GM23338 (cell line): ENCODE measurements at regions not wholly inside any gene's neighbourhood (a gene's known extent, or its start where the extent isn't known, plus 50 kb on each side); places are given as distances from the start of the nearest gene placed in this dataset.

Experiments
- ATAC-seq: fragments of 200-7000 bp; cut with Tn5 transposase; 3 replicates; pipeline ENCODE4 v1.9.1; 2020
- DNase-seq: peaks from one replicate; pipeline ENCODE4 v3.0.0-alpha.2; 2015; ENCODE audit warnings: low spot score
- H2AFZ ChIP-seq: fragments of 200-600 bp; sonication (generic); 2 replicates; pipeline ENCODE4 v1.8.0; 2016; ENCODE audit warnings: antibody characterized with exemption, mild to moderate bottlenecking, moderate library complexity
- H3F3A ChIP-seq: fragments of 200-600 bp; sonication (generic); replicated peaks from 2 replicates; pipeline ENCODE4 v1.8.0; 2017; ENCODE audit warnings: antibody characterized with exemption, mixed run types, low read depth
- H3K27ac ChIP-seq: fragments of 200-600 bp; sonication (generic); 2 replicates; pipeline ENCODE4 v1.6.1; 2016; ENCODE audit warnings: low read depth
- H3K27me3 ChIP-seq: fragments of 200-600 bp; sonication (generic); 2 replicates; pipeline ENCODE4 v1.8.0; 2016; ENCODE audit warnings: mild to moderate bottlenecking, mixed run types, moderate library complexity; ENCODE audit not compliant: insufficient read depth
- H3K36me3 ChIP-seq: fragments of 200-600 bp; sonication (generic); 2 replicates; pipeline ENCODE4 v1.8.0; 2016; ENCODE audit warnings: mild to moderate bottlenecking; ENCODE audit not compliant: insufficient read depth
- H3K4me1 ChIP-seq: fragments of 200-600 bp; sonication (generic); 2 replicates; pipeline ENCODE4 v1.8.0; 2016; ENCODE audit warnings: mild to moderate bottlenecking, moderate library complexity; ENCODE audit not compliant: insufficient read depth
- H3K4me2 ChIP-seq: fragments of 200-600 bp; sonication (generic); 2 replicates; pipeline ENCODE4 v1.7.1; 2017; ENCODE audit warnings: mixed run types
- H3K4me3 ChIP-seq: fragments of 200-600 bp; sonication (generic); 2 replicates; pipeline ENCODE4 v1.6.1; 2016; ENCODE audit warnings: mixed run types
- H3K79me2 ChIP-seq: fragments of 200-600 bp; sonication (generic); replicated peaks from 2 replicates; pipeline ENCODE4 v1.8.0; 2017; ENCODE audit warnings: mild to moderate bottlenecking; ENCODE audit not compliant: insufficient read depth
- H3K9me2 ChIP-seq: fragments of 200-600 bp; sonication (generic); 2 replicates; pipeline ENCODE4 v1.8.0; 2017; ENCODE audit not compliant: insufficient read depth
- H4K20me1 ChIP-seq: fragments of 200-600 bp; sonication (generic); replicated peaks from 2 replicates; pipeline ENCODE4 v1.8.0; 2017; ENCODE audit warnings: mild to moderate bottlenecking; ENCODE audit not compliant: insufficient read depth
- H3K27ac Mint-ChIP-seq: 2 replicates; pipeline ENCODE4 v1.8.0; 2020; ENCODE audit warnings: inconsistent platforms, mild to moderate bottlenecking, moderate library complexity, mixed read lengths
- H3K27me3 Mint-ChIP-seq: 3 replicates; pipeline ENCODE4 v1.8.0; 2022; ENCODE audit warnings: low read depth, mild to moderate bottlenecking, moderate library complexity, mixed read lengths, inconsistent platforms; ENCODE audit not compliant: insufficient read depth, poor library complexity
- H3K36me3 Mint-ChIP-seq: 3 replicates; pipeline ENCODE4 v1.8.0; 2021; ENCODE audit warnings: low read depth, mild to moderate bottlenecking, inconsistent platforms, moderate library complexity, mixed read lengths
- H3K4me1 Mint-ChIP-seq: 3 replicates; pipeline ENCODE4 v1.8.0; 2020; ENCODE audit warnings: mild to moderate bottlenecking, inconsistent platforms, mixed read lengths
- H3K4me3 Mint-ChIP-seq: 3 replicates; pipeline ENCODE4 v1.8.0; 2021; ENCODE audit warnings: moderate library complexity, mild to moderate bottlenecking, inconsistent platforms, mixed read lengths
- H3K9me3 Mint-ChIP-seq: 3 replicates; pipeline ENCODE4 v1.8.0; 2020; ENCODE audit warnings: moderate library complexity, mild to moderate bottlenecking, inconsistent platforms, mixed read lengths
- EZH2 ChIP-seq: fragments of 200-600 bp; sonication (generic); IDR thresholded peaks from one replicate; pipeline ENCODE4 v1.8.0; 2017; ENCODE audit warnings: antibody characterized with exemption, mild to moderate bottlenecking, low read depth; ENCODE audit not compliant: unreplicated experiment
- EZH2phosphoT487 ChIP-seq: fragments of 200-600 bp; sonication (generic); IDR thresholded peaks from one replicate; pipeline ENCODE4 v1.8.1; 2018; ENCODE audit warnings: antibody characterized with exemption; ENCODE audit not compliant: unreplicated experiment
- JUNB ChIP-seq: IDR thresholded peaks from one replicate; pipeline ENCODE4 v1.6.1; 2016; ENCODE audit warnings: antibody characterized with exemption; ENCODE audit not compliant: unreplicated experiment
- POLR2AphosphoS5 ChIP-seq: IDR thresholded peaks from 2 replicates; pipeline ENCODE4 v1.6.1; 2016; ENCODE audit warnings: antibody characterized with exemption, low read depth
- STAT1 ChIP-seq: IDR thresholded peaks from one replicate; pipeline ENCODE4 v1.6.1; 2016; ENCODE audit warnings: antibody characterized with exemption; ENCODE audit not compliant: unreplicated experiment
- ZNF114 ChIP-seq: fragments of 250-450 bp; sonication (Bioruptor Pico); IDR thresholded peaks from 2 replicates; pipeline ENCODE4 v1.5.0; 2020; ENCODE audit warnings: mild to moderate bottlenecking, moderate library complexity
- ZNF331 ChIP-seq: fragments of 250-450 bp; sonication (Bioruptor Pico); IDR thresholded peaks from 2 replicates; pipeline ENCODE4 v1.5.0; 2020; ENCODE audit warnings: low read depth, mild to moderate bottlenecking, moderate library complexity
- TF ChIP-seq, protein P1 (sequence below): fragments of 250-450 bp; sonication (Bioruptor Pico); IDR thresholded peaks from 2 replicates; pipeline ENCODE4 v1.5.0; 2020; ENCODE audit warnings: mild to moderate bottlenecking, moderate library complexity
- TF ChIP-seq, protein P2 (sequence below): IDR thresholded peaks from 2 replicates; pipeline ENCODE4 v1.6.1; 2016; ENCODE audit warnings: antibody characterized with exemption
- TF ChIP-seq, protein P3 (sequence below), 2 experiments: fragments of 200-600 bp in 1 of 2; sonication (generic) in 1 of 2; conservative IDR thresholded peaks; 2 replicates each; pipeline versions ENCODE4 v1.5.1 to v1.6.1; 2016 to 2017; ENCODE audit warnings: antibody characterized with exemption in 2 of 2, low read depth in 2 of 2, mild to moderate bottlenecking in 2 of 2, moderate library complexity in 1 of 2

DNA sequence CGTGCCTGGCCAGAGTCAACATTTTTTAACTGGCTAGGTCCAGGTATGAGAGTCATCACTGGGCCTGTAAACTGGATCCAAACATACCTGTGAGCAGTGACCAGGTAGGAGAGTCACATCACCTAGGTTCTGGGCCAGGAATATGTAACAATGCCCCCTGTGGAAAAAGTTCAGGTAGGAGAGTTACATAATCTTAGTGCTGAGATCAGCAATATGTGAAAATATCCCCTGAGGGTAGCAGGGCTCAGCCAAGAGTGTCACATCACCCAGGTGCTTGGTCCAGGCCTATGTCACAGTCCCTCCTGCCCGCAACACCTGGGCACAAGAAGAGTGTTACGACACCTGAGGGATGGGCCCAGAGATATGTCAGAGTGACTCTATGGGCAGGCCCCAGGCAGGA is 2104.7 kb downstream of the TP53TG3F start (continued):
- no peak for TF ChIP-seq STAT1
- TF ChIP-seq EZH2phosphoT487, result no peak
- no peak for TF ChIP-seq POLR2AphosphoS5
- TF ChIP-seq JUNB, result no peak
- TF ChIP-seq, protein P1, sequence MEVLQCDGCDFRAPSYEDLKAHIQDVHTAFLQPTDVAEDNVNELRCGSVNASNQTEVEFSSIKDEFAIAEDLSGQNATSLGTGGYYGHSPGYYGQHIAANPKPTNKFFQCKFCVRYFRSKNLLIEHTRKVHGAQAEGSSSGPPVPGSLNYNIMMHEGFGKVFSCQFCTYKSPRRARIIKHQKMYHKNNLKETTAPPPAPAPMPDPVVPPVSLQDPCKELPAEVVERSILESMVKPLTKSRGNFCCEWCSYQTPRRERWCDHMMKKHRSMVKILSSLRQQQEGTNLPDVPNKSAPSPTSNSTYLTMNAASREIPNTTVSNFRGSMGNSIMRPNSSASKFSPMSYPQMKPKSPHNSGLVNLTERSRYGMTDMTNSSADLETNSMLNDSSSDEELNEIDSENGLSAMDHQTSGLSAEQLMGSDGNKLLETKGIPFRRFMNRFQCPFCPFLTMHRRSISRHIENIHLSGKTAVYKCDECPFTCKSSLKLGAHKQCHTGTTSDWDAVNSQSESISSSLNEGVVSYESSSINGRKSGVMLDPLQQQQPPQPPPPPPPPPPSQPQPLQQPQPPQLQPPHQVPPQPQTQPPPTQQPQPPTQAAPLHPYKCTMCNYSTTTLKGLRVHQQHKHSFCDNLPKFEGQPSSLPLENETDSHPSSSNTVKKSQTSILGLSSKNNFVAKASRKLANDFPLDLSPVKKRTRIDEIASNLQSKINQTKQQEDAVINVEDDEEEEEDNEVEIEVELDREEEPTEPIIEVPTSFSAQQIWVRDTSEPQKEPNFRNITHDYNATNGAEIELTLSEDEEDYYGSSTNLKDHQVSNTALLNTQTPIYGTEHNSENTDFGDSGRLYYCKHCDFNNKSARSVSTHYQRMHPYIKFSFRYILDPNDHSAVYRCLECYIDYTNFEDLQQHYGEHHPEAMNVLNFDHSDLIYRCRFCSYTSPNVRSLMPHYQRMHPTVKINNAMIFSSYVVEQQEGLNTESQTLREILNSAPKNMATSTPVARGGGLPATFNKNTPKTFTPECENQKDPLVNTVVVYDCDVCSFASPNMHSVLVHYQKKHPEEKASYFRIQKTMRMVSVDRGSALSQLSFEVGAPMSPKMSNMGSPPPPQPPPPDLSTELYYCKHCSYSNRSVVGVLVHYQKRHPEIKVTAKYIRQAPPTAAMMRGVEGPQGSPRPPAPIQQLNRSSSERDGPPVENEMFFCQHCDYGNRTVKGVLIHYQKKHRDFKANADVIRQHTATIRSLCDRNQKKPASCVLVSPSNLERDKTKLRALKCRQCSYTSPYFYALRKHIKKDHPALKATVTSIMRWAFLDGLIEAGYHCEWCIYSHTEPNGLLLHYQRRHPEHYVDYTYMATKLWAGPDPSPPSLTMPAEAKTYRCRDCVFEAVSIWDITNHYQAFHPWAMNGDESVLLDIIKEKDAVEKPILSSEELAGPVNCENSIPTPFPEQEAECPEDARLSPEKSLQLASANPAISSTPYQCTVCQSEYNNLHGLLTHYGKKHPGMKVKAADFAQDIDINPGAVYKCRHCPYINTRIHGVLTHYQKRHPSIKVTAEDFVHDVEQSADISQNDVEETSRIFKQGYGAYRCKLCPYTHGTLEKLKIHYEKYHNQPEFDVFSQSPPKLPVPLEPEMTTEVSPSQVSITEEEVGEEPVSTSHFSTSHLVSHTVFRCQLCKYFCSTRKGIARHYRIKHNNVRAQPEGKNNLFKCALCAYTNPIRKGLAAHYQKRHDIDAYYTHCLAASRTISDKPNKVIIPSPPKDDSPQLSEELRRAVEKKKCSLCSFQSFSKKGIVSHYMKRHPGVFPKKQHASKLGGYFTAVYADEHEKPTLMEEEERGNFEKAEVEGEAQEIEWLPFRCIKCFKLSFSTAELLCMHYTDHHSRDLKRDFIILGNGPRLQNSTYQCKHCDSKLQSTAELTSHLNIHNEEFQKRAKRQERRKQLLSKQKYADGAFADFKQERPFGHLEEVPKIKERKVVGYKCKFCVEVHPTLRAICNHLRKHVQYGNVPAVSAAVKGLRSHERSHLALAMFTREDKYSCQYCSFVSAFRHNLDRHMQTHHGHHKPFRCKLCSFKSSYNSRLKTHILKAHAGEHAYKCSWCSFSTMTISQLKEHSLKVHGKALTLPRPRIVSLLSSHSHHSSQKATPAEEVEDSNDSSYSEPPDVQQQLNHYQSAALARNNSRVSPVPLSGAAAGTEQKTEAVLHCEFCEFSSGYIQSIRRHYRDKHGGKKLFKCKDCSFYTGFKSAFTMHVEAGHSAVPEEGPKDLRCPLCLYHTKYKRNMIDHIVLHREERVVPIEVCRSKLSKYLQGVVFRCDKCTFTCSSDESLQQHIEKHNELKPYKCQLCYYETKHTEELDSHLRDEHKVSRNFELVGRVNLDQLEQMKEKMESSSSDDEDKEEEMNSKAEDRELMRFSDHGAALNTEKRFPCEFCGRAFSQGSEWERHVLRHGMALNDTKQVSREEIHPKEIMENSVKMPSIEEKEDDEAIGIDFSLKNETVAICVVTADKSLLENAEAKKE, result no peak
- no peak for TF ChIP-seq ZNF331

DNA sequence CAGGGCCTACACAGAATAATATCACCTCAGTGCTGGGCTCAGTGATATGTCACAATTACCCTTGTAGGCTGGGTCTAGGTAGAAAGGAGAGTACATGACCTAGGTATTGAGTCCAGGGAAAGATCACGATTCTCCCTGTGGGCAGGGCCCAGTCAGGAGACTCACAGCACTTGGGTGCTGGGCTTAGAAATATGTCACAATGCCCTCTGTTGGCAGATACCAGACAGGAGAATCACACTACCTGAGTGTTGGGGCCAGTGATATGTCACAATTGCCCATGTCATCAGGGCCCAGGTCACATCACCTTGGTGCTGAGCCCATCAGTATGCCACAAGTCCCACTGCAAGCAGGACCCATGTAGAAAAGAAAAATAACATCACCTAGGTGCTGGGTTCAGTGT is 2105.5 kb downstream of the TP53TG3F start:
- Histone ChIP-seq H3F3A (no peaks in the 10 kb centered on the region), H2AFZ (no peak overlapping the region), H4K20me1 (no peaks in the 10 kb centered on the region), H3K4me3 (no peak overlapping the region), H3K79me2 (no peaks in the 10 kb centered on the region), H3K4me1 (no peaks in the 10 kb centered on the region), H3K4me2 (no peak overlapping the region), H3K36me3 (no peaks in the 10 kb centered on the region), H3K9me2 (no peaks in the 10 kb centered on the region), H3K27ac (no peak overlapping the region), H3K27me3 (no peaks in the 10 kb centered on the region)
- ATAC-seq (no peak), DNase-seq (no peak)
- Mint-ChIP-seq H3K27me3 (no peaks in the 10 kb centered on the region), H3K4me1 (no peaks in the 10 kb centered on the region), H3K36me3 (peaks cover 30% of the 10 kb centered on the region), H3K9me3 (peaks cover 99% of the 10 kb centered on the region), H3K27ac (no peak overlapping the region), H3K4me3 (no peak overlapping the region)
- TF ChIP-seq ZNF114 (CRISPR knock-in tag), result no peak
- no peak for TF ChIP-seq STAT1
- TF ChIP-seq EZH2, result no peak
- TF ChIP-seq, protein P2, sequence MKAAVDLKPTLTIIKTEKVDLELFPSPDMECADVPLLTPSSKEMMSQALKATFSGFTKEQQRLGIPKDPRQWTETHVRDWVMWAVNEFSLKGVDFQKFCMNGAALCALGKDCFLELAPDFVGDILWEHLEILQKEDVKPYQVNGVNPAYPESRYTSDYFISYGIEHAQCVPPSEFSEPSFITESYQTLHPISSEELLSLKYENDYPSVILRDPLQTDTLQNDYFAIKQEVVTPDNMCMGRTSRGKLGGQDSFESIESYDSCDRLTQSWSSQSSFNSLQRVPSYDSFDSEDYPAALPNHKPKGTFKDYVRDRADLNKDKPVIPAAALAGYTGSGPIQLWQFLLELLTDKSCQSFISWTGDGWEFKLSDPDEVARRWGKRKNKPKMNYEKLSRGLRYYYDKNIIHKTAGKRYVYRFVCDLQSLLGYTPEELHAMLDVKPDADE, result no peak
- TF ChIP-seq ZNF331, result no peak
- TF ChIP-seq, protein P3, sequence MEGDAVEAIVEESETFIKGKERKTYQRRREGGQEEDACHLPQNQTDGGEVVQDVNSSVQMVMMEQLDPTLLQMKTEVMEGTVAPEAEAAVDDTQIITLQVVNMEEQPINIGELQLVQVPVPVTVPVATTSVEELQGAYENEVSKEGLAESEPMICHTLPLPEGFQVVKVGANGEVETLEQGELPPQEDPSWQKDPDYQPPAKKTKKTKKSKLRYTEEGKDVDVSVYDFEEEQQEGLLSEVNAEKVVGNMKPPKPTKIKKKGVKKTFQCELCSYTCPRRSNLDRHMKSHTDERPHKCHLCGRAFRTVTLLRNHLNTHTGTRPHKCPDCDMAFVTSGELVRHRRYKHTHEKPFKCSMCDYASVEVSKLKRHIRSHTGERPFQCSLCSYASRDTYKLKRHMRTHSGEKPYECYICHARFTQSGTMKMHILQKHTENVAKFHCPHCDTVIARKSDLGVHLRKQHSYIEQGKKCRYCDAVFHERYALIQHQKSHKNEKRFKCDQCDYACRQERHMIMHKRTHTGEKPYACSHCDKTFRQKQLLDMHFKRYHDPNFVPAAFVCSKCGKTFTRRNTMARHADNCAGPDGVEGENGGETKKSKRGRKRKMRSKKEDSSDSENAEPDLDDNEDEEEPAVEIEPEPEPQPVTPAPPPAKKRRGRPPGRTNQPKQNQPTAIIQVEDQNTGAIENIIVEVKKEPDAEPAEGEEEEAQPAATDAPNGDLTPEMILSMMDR (conservative IDR thresholded peaks at IDR 0.05; ENCODE audit: low read depth in 2 of 2), result no peak
- no peak for TF ChIP-seq JUNB
